ENCODE measurements at regions not wholly inside any gene's neighbourhood (a gene's known extent, or its start where the extent isn't known, plus 50 kb on each side); places are given as distances from the start of the nearest gene placed in this dataset.
"Not testable (repeated sequence)": the region's sequence is repeated elsewhere in the genome, so short reads cannot be mapped to it uniquely, and the experiment has no call there.

GRCh38 chr7:88614736-88615135, 144.8 kb upstream of the ZNF804B start:
- no peak for DNase-seq (ENCODE audit: low spot score)

DNA sequence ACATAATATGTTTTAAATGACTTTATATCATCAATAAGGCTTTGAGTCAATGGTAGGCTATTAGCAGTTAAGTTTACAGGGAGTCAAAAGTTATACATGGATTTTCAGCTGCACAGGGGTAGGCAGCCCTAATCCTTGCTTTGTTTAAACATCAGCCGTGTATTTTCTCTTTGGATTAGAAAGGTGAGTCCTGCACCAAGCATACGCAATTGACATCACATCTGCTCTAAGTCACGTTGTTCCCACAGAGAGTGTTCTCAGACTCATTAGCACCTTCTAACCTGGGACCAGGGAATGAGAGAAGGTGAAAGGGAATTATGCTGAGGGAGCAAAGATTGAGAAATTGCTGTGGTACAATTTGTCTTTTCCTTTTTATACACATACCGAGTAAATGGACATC, 148.6 kb upstream of the ZNF804B start:
- no peak for DNase-seq (ENCODE audit: low spot score)

GRCh38 chr7:88600695-88601094, 158.8 kb upstream of the ZNF804B start:
- no peak for DNase-seq (ENCODE audit: low spot score)

DNA sequence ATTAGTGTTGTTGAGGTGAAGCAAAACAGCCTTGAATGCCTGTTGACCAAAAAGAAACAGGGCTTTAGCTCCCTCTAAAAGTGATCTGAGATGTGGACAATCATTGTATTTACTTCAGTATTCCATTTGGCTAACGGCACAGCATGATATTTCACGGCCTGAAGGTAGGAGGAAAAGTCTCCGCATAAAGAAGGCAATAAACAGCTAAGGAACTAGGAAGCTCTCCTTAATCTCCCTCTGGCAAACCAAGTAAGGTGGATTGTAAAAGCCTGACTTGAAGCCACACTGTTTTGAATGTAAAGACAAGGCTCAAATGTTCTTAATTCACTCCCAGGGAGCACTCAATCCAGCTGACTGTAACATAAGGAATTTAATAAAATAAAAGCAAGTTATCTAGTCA, 160.0 kb upstream of the ZNF804B start:
- no peak for DNase-seq (ENCODE audit: low spot score)

GRCh38 chr7:88597941-88598425, 161.5 kb upstream of the ZNF804B start:
- DNase-seq (ENCODE audit: low spot score) = no peak

DNA sequence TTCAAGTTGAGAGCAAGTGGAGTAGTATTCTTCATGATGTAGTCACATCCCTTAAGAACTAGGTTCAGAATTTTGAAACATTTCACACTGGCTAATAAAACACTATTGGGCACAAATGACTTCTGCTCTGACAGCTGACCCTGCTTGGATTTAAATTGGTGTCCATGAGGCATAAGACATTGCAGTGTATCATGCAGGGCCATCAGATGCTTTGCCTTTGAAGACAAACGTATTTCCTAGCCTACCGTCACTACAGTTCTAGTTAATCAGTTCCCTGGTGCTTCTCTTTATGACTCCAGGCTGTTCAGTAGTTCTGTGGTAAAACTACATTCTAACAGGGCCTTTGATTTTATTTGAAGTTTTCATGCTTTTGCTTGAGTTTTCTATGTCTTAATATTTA, 168.5 kb upstream of the ZNF804B start:
- no peak for DNase-seq (ENCODE audit: low spot score)

- DNase-seq (ENCODE audit: low spot score) = no peak
Observed at GRCh38 chr7:88589927-88590326, 169.6 kb upstream of the ZNF804B start.

- no peak for DNase-seq (ENCODE audit: low spot score)
Observed at GRCh38 chr7:88586890-88587289, 172.6 kb upstream of the ZNF804B start.

DNA sequence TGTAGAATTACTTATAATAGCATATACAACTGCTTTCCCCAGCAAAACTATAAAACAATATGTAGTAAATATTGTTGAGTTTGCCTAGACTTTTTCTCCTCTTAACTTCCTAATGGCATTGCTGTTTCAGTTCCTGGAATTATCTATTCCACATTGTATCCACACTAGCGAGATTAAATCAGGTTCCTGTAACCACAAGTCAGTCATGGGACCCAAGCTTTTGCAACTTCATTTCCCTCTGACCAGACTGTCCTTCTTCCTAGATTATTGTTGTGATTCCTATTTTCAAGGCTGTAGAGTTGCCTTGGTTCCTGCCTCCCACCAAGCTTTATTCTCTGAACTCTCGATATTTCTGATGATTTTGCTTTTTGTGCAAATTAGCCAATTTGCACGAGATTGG, 173.3 kb upstream of the ZNF804B start:
- no peak for DNase-seq (ENCODE audit: low spot score)

DNA sequence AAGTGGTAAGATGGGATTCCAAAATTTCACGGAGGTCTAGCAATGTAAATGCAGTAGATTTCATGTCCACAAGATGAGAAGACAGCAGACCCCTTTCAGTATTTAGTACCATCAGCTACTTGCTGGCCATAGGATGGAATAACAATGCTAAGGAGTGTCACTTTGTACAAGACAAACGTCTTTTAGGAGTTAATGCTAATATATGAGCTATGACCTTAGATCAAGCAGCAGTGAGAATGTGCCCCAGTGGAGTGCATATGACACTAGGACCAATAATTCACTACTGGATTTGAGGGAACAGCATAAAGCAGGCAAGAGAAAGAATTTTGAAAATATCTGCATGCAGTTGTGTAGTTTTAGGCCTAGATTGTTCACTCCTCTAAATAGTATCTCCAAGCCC, 182.8 kb upstream of the ZNF804B start:
- no peak for DNase-seq (ENCODE audit: low spot score)

DNA sequence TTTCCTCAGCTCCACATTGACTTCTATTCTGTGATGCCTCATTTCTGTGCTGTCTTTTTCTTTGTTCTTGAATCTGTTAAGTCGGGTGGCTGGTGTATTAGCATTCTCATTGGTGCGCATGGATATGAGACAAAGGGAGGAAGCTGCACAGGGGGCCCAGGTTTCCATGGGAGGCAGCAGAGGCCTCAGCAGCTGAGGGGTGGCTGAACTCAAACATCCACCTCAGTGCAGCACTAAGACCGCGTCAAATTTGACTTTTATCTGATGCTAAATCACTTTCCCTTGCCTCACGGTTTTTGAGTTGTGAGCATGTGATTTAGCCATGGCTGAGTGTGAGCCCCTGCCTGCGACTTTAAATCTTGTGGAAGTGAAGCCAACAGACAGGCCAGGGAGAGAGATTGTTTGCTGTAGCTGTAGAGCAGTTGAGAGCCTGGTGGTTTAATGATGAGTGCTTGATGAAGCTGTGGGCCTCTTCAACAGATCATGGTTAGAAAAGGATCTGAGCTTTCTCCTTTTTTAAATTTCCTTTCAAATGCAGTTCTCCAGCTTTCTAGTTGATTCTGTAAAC, 193.3 kb upstream of the ZNF804B start:
- no peak for DNase-seq (ENCODE audit: low spot score)

DNA sequence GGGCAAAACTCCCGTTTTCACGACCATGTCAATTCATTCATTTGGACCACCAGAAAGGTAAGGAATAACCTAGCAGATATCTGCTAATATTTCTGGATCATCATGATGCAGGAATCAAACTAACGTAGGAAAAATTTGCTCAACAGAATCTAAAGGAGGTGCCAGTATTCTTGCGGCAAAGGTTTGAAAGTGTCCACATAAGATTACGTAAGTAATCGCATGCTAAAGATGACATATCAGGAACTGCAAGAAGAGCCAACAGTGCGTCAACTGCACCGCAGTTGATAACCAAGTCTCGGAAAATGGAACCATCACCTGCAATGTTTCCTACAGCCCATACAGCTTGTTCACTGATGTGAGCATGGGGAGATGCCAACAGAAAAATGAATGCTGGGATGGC, 194.1 kb upstream of the ZNF804B start:
- DNase-seq (ENCODE audit: low spot score) = no peak

- DNase-seq (ENCODE audit: low spot score) = not testable (repeated sequence)
Observed at GRCh38 chr7:88556441-88556840, 203.1 kb upstream of the ZNF804B start.

GRCh38 chr7:88554847-88555246, 204.7 kb upstream of the ZNF804B start:
- not testable (repeated sequence) for DNase-seq (ENCODE audit: low spot score)

DNA sequence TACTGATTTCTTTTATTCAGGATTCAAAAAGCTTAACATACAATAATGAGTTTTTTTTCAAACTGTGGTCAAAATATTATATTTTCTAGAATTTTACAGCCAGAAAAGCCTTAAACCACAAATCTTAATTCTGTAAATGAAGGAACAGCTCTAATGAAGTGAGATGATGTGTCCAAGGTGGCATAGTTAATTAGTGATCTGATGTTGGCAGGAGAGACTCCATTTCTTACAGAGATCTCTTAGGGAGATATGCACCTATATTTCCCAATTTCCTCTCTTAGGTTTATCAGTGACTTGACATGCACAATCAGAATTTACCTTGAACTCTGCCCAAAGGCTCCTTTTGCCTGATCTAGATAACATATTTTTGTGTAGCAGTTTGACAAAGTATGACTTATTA, 211.1 kb upstream of the ZNF804B start:
- DNase-seq (ENCODE audit: low spot score) = no peak

GRCh38 chr7:88546808-88547207, 212.7 kb upstream of the ZNF804B start:
- peak; percentile 81 for DNase-seq (ENCODE audit: low spot score)

GRCh38 chr7:88545663-88546062, 213.8 kb upstream of the ZNF804B start:
- DNase-seq (ENCODE audit: low spot score) = no peak

DNA sequence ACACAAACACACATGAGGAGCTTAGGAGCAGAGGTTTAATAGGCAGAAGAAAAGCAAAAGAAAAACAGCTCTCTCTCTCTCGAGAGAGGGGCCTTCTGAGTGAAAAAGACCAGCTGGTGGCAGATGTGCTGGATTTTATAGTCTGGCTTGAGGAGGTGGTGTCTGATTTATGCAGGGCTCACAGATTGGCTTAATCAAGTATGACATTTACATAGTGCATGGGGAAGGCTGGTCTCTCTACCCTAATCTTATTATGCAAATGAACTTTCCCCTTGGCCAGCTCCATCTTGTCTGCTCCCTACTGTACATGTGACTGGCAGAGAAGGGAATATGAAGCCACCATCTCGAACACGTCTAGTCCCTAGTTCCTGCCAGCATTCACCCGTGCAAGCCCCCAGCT, 219.5 kb upstream of the ZNF804B start:
- no peak for DNase-seq (ENCODE audit: low spot score)

DNA sequence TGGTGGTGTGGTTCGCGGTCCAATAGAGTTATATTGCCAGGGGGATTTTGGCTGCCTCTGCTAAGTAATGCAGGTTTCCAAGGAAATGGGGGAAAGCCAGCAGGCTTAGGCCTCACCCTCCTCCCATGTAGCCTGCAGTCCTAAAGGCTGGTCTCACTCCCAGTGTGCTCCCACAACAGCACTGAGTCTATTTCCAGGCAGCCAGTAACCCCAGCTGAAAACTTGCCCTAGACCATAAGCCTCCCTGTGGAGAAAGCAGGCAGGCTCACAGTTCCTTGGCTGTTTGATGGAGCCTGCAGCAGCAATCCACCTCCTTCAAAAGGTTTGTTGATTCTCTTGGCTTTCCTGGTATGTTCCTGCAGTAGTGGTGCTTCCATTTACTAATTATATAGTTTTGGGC, 220.0 kb upstream of the ZNF804B start:
- DNase-seq (ENCODE audit: low spot score) = no peak

- no peak for DNase-seq (ENCODE audit: low spot score)
Observed at GRCh38 chr7:88523645-88524044, 217.0 kb upstream of the STEAP4 start.

GRCh38 chr7:88522771-88523293, 216.1 kb upstream of the STEAP4 start:
- DNase-seq (ENCODE audit: low spot score) = no peak

- no peak for DNase-seq (ENCODE audit: low spot score)
Observed at GRCh38 chr7:88516429-88516828, 209.7 kb upstream of the STEAP4 start.

DNA sequence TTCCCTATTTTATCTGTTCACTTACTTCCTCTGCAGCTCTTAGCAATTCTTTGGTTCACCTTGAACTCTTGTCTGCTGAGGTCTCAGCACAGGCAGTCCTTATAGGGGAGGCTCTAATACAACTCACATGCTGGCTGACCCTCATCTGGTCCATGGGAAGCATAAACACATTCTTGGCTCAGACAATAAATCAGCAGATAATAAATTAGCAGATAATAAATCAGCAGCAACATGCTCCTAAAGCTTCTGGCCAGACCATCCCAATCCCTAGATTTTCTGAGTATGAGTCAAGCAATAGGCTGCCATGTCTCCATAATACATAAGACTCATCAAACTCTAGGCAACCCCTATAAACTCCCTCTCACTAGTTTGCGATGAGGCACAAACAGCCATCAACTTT, 208.6 kb upstream of the STEAP4 start:
- DNase-seq (ENCODE audit: low spot score) = no peak

DNA sequence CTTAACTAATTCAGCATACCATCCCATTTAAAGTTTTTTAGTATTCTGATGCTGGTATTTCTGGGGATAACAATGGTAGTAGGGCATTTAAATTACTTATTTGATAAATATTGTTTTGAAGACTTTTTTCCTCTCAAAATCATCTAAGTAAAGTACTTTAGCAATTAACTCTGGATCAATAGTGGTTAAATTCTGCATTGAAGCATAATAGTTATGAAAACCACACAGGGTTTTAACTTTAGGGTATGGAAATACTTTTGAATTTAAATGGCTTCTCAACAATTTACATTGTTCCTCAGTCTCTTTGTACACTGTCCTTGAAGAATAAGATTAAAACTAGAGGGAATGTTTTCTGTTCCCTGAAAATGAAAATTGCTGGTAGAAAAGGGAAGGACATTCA, 202.6 kb upstream of the STEAP4 start:
- no peak for DNase-seq (ENCODE audit: low spot score)
